A172 (cell line): ENCODE measurements at regions not wholly inside any gene's neighbourhood (a gene's known extent, or its start where the extent isn't known, plus 50 kb on each side); places are given as distances from the start of the nearest gene placed in this dataset.
"Not testable (repeated sequence)": the region's sequence is repeated elsewhere in the genome, so short reads cannot be mapped to it uniquely, and the experiment has no call there.

Source experiments
- DNase-seq: peaks from one replicate; pipeline ENCODE4 v3.0.0-alpha.2; 2015; ENCODE audit warnings: low spot score

DNA sequence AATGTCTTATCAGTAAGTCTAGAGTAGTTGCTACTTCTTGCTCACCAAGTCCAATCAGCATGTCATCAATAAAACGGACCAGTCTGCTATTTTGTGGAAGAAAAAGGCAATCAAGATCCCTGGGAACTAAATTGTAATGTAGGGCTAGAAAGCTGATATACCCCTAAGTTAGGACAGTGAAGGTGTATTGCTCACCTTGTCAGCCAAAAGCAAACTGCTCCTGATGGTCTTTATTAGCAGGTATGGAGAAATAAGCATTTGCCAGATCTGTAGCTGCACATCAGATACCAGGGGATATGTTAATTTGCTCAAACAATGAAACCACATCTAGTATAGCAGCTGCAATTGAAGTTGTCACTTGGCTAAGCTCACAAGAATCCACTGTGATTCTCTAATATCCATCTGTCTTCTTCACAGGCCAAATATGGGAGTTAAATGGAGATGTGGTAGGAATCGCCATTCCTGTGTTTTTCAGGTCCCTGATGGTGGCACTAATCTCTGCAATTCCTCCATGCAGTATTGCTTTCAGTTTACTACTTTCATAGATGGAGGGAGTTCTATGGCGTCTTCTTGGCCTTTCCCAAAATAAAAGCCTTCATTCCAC lies 75.0 kb downstream of the TMEM237 start:
- DNase-seq, result no peak

DNA sequence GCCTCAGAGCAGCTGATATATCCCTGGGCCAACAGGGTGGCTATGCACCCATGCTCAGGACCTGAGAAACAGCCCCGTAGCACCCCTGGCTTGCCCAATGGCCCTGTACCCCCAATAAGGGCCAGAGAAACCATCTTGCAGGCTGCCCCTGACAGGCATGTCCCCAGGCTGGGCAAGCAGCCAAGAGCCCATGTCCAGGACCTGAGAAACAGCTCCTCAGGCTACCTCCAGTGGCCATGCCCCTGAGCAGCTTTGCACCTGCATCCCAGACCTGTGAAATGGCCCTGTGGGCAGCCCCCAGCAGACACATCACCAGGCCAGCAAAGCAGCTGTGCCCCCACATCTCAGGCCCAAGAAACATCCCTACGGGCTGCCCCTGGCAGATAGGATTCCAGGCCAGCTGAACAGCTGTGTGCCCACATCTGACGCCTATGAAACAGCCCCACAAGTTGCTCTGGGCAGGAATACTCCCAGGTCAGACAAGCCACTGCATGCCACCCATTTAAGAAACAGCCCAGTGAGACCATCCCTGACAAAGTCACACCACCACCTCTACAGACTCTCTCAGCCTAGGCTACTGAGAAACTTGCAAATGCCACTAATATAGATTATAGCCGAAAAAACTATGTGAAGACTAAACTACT lies 84.1 kb downstream of the TMEM237 start:
- no peak for DNase-seq

DNA sequence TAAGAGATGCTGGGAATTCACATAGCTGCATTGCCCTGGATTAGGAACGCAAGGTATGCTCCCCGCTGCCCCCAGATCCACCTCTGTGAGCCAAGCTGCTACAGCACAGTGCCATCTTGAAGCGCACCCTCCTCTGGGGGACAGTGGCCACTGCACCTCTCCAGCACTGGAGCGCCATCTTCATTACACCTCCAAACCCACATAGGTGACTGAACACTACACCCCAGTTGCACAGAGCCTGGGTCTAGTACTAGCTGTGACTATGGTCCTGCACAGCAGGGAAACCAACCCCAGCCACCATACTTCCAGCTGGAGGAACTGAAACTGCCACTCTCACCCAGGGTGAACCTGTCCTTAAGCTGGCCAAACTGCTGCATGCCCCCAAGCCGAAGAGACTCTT lies 84.6 kb downstream of the TMEM237 start:
- no peak for DNase-seq

DNA sequence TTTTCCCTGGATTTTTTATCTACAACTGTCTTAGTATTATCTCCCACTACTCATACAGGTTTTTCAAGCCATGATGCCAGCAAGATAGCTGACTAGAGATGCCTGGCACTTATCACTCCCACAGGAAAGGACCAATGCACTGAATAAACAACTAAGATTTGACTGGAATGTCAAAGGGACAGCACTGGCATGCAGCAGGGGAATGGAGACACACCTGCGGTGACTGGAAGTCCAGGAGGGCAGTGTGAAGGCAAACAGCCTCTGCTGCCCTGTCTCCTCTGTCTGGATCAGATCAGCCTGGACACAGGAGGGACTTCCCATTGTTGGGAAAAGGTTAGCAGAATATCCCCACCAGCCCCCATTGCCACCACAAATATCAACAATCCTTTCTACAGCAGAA lies 85.1 kb downstream of the TMEM237 start:
- DNase-seq, result no peak

DNA sequence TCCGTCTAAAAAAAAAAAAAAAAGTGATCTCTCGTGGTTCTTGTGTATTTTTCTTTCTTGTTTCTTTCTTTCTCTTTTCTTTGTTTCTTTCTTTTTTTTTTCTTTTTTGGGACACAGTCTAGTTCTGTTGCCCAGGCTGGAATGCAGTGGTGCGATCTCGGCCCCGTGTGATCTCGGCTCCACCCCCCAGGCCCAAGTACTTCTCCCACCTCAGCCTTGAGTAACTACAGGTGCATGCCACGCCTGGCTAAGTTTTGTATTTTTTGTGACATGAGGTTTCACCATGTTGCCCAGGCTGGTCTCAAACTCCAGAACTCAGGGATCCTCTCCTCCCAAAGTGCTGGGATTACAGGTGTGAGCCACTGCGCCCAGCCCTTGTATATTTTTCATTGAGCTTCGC lies 91.4 kb downstream of the TMEM237 start:
- DNase-seq, result no peak

DNA sequence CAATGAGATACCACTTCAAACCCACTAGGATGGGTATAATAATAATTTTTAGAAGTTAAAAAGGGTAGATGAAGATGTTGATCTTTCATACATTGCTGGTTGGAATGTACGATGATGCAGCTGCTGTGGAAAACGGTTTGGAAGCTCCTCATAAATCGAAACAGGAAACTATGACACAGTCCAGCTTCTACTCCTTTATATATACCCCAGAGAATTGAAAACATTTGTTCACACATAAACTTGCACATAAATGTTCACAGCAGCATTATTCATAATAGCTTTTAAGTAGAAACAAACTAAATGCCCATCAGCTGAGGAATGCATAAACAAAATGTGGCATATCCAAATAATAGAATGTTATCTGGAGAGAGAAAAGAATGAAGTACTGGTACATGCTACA lies 95.0 kb downstream of the STRADB start:
- DNase-seq, result no peak

DNA sequence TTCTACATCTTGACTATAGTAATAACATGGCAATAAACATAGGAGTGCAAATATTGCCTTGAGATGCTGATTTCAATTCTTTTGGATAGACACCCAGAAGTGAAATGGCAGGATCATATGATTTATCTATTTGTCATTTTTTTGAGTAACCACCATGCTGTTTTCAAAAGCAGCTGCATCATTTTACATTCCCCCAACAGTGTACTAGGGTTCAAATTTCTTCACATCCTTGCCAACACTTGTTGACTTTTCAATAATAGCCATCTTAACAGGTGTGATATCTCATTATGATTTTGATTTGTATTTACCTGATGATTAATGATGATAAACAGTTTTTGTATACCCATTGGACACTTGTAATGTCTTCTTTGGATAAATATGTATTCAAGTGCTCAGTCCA lies 90.8 kb downstream of the STRADB start:
- no peak for DNase-seq

DNA sequence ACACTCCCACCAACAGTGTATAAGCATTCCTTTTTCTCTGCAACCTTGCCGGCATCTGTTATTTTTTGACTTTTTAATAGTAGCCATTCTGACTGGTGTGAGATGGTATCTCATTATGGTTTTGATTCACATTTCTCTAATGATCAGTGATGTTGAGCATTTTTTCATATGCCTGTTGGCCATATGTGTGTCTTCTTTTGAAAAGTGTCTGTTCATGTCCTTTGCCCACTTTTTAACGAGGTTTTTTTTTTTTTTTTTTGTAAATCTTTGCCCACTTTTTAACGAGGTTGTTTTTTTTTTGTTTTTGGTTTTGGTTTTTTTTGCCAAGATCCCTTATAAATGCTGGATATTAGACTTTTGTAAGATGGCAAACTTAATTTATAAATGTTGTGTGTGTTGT lies 87.7 kb downstream of the STRADB start:
- DNase-seq, result not testable (repeated sequence)

DNA sequence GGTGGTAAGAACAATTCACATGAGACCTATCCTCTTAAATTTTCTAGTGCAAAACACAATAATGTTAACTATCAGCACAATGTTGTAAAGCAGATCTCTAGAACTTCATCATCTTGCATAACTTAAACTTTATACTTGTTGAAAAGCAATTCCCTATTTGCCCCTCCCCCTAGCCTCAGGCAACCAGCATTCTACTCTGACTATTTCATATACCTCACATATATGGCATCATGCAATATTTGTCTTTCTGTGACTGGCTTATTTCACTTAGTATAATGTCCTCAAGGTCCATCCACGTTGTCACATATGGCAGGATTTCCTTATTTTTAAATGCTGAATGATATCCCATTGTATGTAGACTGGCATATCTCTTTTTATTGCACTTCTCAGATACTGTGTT lies 86.5 kb downstream of the STRADB start:
- no peak for DNase-seq

DNA sequence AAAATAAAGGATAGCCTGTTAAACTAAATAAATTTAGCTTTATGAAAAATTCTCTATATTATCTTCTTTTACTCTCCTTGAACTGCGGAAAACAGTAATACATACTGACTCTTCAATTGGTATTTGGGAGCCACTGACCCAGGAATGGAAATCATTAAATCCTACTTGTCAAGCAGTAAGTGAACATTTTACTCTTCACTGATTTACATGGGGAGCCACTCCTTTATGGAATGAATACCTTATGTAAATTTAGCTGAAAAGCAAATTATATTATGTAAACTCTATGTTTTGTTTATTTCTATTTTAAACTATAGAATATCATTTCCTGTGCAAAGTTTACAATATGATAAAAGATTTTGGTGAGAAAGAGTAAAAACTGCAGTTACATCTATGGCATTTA lies 85.2 kb downstream of the STRADB start:
- no peak for DNase-seq

DNA sequence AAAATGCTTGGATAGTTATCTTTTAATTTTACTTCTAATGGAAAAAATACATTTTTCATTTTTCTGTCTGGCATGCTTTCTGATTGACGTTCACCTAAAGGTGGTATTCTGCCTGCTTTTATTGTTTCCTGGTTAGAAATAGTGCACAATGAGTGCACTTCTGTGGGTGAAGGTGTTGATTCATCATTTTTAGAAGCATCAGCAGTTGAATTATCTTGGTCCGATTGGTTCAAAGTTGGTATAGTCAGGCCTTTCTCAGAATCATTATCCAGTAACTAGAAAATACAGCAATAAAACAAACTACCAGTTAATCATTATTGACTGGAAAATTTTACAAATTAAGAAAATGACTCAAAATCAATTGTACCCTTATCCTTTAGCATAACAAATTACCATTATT lies 84.5 kb downstream of the STRADB start:
- DNase-seq, result no peak

DNA sequence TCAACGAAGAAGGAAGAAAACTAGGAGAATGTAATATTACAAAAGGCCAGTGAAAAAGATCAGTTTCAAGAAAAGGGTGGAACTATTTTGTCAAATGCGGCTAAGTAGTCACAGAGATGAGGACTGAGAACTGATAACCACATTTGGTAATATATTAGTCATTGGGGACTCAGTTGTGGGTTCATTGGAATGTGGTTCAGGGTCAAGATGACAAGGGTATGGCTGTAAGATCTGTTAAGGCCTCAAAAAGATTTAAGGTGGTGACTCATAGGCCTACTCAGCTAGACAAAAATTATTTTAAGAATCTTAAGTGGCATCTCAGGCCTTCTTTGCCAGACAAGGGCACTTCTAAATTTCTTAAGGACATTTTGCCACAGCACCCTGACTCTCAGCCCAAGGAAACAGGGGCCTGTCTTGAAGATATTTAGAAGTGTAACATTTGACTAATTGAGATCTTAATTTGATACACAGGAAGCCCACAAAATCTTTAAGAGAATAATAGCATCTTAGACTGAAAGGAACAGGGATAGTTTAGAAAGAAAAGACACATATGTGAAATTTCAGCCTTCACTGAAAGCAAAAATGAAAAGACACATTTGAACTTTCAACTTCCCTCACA lies 81.3 kb downstream of the STRADB start:
- peak; percentile 97 for DNase-seq
